ENCODE measurements at regions not wholly inside any gene's neighbourhood (a gene's known extent, or its start where the extent isn't known, plus 50 kb on each side); places are given as distances from the start of the nearest gene placed in this dataset.

DNA sequence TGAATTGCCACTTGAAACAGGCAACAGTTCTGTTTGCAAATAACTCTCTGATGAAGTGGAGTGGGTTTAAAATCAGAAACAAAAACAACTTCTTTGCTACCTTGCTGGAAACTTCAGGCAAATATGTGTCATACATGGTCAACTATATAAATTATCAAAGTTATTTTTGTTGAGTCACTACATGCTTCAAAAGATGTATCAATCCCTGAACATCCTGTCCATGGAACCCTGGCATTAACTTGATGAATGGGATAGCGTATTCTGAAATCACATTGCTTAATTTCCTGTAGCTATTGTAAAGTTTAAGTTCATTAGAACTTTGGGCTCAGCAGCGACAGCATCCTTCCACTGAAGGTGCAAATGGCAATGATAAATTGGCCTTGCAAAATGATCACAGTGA lies 213.6 kb upstream of the MAF start:
- TF ChIP-seq, protein P1, sequence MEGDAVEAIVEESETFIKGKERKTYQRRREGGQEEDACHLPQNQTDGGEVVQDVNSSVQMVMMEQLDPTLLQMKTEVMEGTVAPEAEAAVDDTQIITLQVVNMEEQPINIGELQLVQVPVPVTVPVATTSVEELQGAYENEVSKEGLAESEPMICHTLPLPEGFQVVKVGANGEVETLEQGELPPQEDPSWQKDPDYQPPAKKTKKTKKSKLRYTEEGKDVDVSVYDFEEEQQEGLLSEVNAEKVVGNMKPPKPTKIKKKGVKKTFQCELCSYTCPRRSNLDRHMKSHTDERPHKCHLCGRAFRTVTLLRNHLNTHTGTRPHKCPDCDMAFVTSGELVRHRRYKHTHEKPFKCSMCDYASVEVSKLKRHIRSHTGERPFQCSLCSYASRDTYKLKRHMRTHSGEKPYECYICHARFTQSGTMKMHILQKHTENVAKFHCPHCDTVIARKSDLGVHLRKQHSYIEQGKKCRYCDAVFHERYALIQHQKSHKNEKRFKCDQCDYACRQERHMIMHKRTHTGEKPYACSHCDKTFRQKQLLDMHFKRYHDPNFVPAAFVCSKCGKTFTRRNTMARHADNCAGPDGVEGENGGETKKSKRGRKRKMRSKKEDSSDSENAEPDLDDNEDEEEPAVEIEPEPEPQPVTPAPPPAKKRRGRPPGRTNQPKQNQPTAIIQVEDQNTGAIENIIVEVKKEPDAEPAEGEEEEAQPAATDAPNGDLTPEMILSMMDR (IDR thresholded peaks at IDR 0.05; ENCODE audit: unreplicated experiment): no peak
- Mint-ChIP-seq H3K4me3 (ENCODE audit: unreplicated experiment) (no peak overlapping the region), H3K9me3 (ENCODE audit: unreplicated experiment) (no peaks in the 10 kb centered on the region)

DNA sequence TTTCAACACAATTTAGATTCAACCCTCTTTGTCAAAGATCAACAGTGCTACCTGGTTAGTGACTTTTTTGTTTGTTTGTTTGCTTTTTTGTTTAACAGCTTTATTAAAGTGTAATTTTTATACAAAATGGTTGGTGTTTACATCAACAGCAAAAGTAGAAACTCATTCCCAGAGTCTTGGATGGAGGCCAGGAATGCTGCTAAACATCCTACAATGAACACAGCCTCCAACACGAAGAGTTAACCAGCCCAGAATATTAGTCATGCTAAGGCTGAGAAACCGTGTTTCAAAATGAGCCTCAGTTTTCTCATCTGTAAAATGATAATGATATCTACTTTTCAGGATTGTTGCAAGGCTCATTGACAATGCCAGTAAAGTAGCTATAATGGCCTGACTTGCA lies 211.0 kb upstream of the MAF start:
- H3K4me3 Mint-ChIP-seq (ENCODE audit: unreplicated experiment): no peak overlapping the region
- no peaks in the 10 kb centered on the region for H3K9me3 Mint-ChIP-seq (ENCODE audit: unreplicated experiment)
- H3K27ac Mint-ChIP-seq (ENCODE audit: unreplicated experiment): no peak overlapping the region
- DNase-seq (ENCODE audit: low spot score): no peak
- TF ChIP-seq, protein P1 (IDR thresholded peaks at IDR 0.05; ENCODE audit: unreplicated experiment): no peak
- no peaks in the 10 kb centered on the region for H3K36me3 Mint-ChIP-seq (ENCODE audit: low read depth, unreplicated experiment)
- H3K4me1 Mint-ChIP-seq (ENCODE audit: unreplicated experiment): no peaks in the 10 kb centered on the region
- no peaks in the 10 kb centered on the region for H3K27me3 Mint-ChIP-seq (ENCODE audit: unreplicated experiment)

More for the DNA sequence above, 213.6 kb upstream of the MAF start:
- Mint-ChIP-seq H3K4me1 (ENCODE audit: unreplicated experiment) (no peaks in the 10 kb centered on the region), H3K27me3 (ENCODE audit: unreplicated experiment) (no peaks in the 10 kb centered on the region), H3K36me3 (ENCODE audit: low read depth, unreplicated experiment) (no peaks in the 10 kb centered on the region), H3K27ac (ENCODE audit: unreplicated experiment) (no peak overlapping the region)
- no peak for DNase-seq (ENCODE audit: low spot score)

DNA sequence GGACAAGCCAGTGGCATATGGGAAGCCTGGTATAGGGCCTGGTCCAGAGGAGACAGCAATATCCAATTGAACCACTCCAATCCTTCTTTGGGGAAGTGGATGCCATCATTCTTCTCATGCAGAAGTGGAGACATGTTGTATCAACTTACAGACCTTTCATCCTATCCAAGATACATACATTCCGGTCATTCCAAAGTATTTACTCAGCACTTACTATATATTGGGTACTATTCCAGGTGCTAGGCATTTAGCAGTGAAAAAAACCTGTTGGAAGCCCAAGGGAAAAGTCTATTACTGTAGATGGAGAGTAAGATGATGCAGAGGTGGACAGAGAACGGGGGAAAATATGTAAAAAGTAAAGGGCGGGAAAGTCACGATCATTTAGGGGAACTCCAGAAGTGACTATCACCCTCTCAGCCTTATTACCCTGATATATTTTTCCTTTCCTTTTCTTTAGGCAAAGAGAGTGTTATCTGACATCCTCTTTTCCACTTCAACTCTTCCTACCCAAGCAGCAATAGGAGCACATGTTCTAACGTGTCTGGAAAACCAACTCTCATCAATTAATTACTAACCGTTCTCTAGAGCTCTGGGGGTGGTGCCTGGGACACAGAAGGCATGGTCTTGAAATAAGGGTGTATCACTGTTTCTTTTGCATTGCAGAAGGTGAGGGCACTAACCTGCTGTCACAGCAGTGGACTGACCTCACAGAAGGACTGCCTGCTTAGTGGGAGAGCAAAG lies 210.1 kb upstream of the MAF start:
- no peak for DNase-seq (ENCODE audit: low spot score)
- TF ChIP-seq, protein P1 (IDR thresholded peaks at IDR 0.05; ENCODE audit: unreplicated experiment): no peak
- no peaks in the 10 kb centered on the region for H3K36me3 Mint-ChIP-seq (ENCODE audit: low read depth, unreplicated experiment)
- H3K4me1 Mint-ChIP-seq (ENCODE audit: unreplicated experiment): no peaks in the 10 kb centered on the region
- H3K9me3 Mint-ChIP-seq (ENCODE audit: unreplicated experiment): no peaks in the 10 kb centered on the region
- no peak overlapping the region for H3K27ac Mint-ChIP-seq (ENCODE audit: unreplicated experiment)
- H3K4me3 Mint-ChIP-seq (ENCODE audit: unreplicated experiment): no peak overlapping the region
- no peaks in the 10 kb centered on the region for H3K27me3 Mint-ChIP-seq (ENCODE audit: unreplicated experiment)

DNA sequence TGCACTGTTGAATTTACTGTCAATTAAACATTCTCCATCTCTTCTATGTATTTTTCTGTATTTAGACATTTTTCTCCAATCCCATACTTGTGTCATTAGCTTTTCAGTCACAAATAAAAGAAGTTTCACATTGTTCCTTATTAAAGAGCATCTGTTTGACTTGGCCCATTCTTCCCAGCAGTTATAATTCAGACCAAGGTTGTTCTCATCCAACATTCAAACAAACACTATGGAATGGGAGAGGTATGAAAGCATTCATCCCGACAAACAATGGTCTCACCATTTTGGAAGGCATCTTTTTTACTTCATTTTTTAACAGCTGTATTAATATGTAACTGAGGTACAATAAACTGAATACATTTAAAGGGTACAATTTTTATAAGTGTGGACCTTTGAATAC lies 208.8 kb upstream of the MAF start:
- Mint-ChIP-seq H3K36me3 (ENCODE audit: low read depth, unreplicated experiment) (no peaks in the 10 kb centered on the region), H3K27me3 (ENCODE audit: unreplicated experiment) (no peaks in the 10 kb centered on the region), H3K9me3 (ENCODE audit: unreplicated experiment) (no peaks in the 10 kb centered on the region), H3K4me3 (ENCODE audit: unreplicated experiment) (no peak overlapping the region), H3K4me1 (ENCODE audit: unreplicated experiment) (no peaks in the 10 kb centered on the region), H3K27ac (ENCODE audit: unreplicated experiment) (no peak overlapping the region)
- DNase-seq (ENCODE audit: low spot score): no peak
- TF ChIP-seq, protein P1 (IDR thresholded peaks at IDR 0.05; ENCODE audit: unreplicated experiment): no peak

DNA sequence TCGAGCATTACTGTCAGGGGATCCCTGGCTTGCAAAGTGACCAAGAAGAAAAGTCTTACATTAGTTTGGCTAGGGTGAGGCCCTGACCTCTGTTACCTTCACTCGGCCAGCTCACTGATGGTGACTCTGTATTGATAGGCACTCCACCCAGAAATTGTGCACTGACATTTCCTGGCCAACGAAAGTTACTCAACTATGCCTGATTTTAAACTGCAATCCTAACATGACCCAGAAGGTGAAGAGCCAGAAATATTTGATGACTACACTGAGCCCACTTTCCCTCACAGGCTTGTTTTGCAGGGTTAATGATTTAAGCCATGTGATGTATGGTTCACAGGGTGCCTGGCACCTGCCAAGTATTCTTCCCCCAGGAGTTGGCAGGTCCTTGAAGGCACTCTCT lies 208.2 kb upstream of the MAF start:
- H3K27ac Mint-ChIP-seq (ENCODE audit: unreplicated experiment): no peak overlapping the region
- no peaks in the 10 kb centered on the region for H3K4me1 Mint-ChIP-seq (ENCODE audit: unreplicated experiment)
- H3K4me3 Mint-ChIP-seq (ENCODE audit: unreplicated experiment): no peak overlapping the region
- H3K36me3 Mint-ChIP-seq (ENCODE audit: low read depth, unreplicated experiment): no peaks in the 10 kb centered on the region
- TF ChIP-seq, protein P1 (IDR thresholded peaks at IDR 0.05; ENCODE audit: unreplicated experiment): no peak
- H3K9me3 Mint-ChIP-seq (ENCODE audit: unreplicated experiment): no peaks in the 10 kb centered on the region
- H3K27me3 Mint-ChIP-seq (ENCODE audit: unreplicated experiment): no peaks in the 10 kb centered on the region
- DNase-seq (ENCODE audit: low spot score): no peak

Measured in endothelial cell (in vitro differentiated cells).